ENCODE measurements at regions not wholly inside any gene's neighbourhood (a gene's known extent, or its start where the extent isn't known, plus 50 kb on each side); places are given as distances from the start of the nearest gene placed in this dataset.

DNA sequence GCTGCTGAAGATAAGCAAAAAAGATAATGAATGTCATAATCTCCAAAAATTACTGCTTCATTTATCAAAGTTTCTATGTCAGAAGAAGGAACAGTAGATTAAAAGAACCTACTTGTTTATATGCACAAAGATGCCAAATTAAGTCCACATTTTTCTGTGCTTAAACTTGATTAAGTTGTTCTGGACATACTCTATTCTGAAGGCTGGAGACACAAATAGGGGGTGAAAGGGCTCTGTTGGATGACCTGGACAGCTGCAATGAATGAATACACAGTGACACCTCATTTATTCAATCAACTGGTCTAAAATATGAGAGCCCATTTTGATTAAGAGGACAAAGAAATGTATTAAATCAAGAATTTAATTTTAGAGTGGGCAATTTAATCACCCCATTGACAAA, 276.3 kb upstream of the PCDH9 start:
- Histone ChIP-seq H3K27me3 (replicated peaks in 1 of 4; ENCODE audit: control insufficient read depth in 3 of 4, extremely low read depth in 1 of 4, insufficient read depth in 3 of 4, low read length in 3 of 4) (no peaks in the 10 kb centered on the region), H3K14ac (ENCODE audit: insufficient read length) (no peak overlapping the region), H2BK12ac (ENCODE audit: low read depth, low read length) (no peak overlapping the region), H3K79me1 (ENCODE audit: low read depth, low read length) (no peaks in the 10 kb centered on the region), H4K20me1 (replicated peaks in 1 of 2; ENCODE audit: control insufficient read depth in 1 of 2, insufficient read depth in 2 of 2, low read length in 2 of 2) (no peaks in the 10 kb centered on the region), H3K23me2 (ENCODE audit: low read depth, low read length) (no peaks in the 10 kb centered on the region), H3K27ac (ENCODE audit: low read depth, low read length) (no peak overlapping the region), H2BK120ac (replicated peaks; ENCODE audit: low read depth, low read length) (no peak overlapping the region), H3K9ac (replicated peaks in 1 of 4; ENCODE audit: extremely low read depth in 1 of 4, low read depth in 3 of 4, low read length in 3 of 4) (no peak overlapping the region), H3K56ac (replicated peaks; ENCODE audit: insufficient read length, low read depth, low read length) (no peak overlapping the region), H4K8ac (ENCODE audit: extremely low read depth, insufficient read depth, low read length) (no peak overlapping the region), H3K18ac (ENCODE audit: extremely low read depth, low read length) (no peak overlapping the region), H3K23ac (ENCODE audit: insufficient read length) (no peak overlapping the region), H3K9me3 (ENCODE audit: insufficient read depth in 2 of 2, low read depth in 1 of 2, low read length in 1 of 2) (no peaks in the 10 kb centered on the region), H2AK5ac (ENCODE audit: low read depth, low read length) (no peak overlapping the region), H3K36me3 (ENCODE audit: control insufficient read depth in 2 of 4, insufficient read depth in 4 of 4, low read length in 3 of 4) (no peaks in the 10 kb centered on the region), H2BK20ac (ENCODE audit: low read length) (no peak overlapping the region), H4K5ac (ENCODE audit: insufficient read length, low read depth, low read length) (no peak overlapping the region), H3K4me1 (replicated peaks in 1 of 4; ENCODE audit: control insufficient read depth in 3 of 4, insufficient read depth in 4 of 4, low read length in 3 of 4) (0 out of 7 replicates have a peak, but pooled peaks cover 0 to 3% (median 0%) of the 10 kb centered on the region in 4 experiments), H3K4me2 (ENCODE audit: insufficient read depth in 1 of 2, low read depth in 2 of 2, low read length in 2 of 2) (no peak overlapping the region), H4K91ac (replicated peaks; ENCODE audit: insufficient read length, low read length) (no peak overlapping the region), H3K4me3 (ENCODE audit: extremely low read depth in 1 of 4, insufficient read depth in 2 of 4, low read depth in 3 of 4, low read length in 4 of 4) (no peak overlapping the region), H2BK5ac (ENCODE audit: low read depth, low read length) (no peak overlapping the region), H2AFZ (ENCODE audit: low read length) (no peak overlapping the region), H3K79me2 (ENCODE audit: control insufficient read depth in 1 of 2, insufficient read depth in 2 of 2, low read length in 2 of 2) (no peaks in the 10 kb centered on the region), H3K4ac (replicated peaks; ENCODE audit: insufficient read length, low read depth, low read length) (no peak overlapping the region), H2BK15ac (ENCODE audit: low read length) (no peak overlapping the region)
- POLR2A ChIA-PET (ENCODE audit: partially characterized antibody) = no interaction called here
- CTCF ChIA-PET (ENCODE audit: partially characterized antibody) = no interaction called here
- DNase-seq (ENCODE audit: low read depth in 1 of 2, low spot score in 2 of 2) = no peak
- no peak for FAIRE-seq
- no peak for TF ChIP-seq TAF7 (optimal IDR thresholded peaks at IDR 0.05; ENCODE audit: borderline replicate concordance, low read depth, low read length)
- TF ChIP-seq, protein P1, sequence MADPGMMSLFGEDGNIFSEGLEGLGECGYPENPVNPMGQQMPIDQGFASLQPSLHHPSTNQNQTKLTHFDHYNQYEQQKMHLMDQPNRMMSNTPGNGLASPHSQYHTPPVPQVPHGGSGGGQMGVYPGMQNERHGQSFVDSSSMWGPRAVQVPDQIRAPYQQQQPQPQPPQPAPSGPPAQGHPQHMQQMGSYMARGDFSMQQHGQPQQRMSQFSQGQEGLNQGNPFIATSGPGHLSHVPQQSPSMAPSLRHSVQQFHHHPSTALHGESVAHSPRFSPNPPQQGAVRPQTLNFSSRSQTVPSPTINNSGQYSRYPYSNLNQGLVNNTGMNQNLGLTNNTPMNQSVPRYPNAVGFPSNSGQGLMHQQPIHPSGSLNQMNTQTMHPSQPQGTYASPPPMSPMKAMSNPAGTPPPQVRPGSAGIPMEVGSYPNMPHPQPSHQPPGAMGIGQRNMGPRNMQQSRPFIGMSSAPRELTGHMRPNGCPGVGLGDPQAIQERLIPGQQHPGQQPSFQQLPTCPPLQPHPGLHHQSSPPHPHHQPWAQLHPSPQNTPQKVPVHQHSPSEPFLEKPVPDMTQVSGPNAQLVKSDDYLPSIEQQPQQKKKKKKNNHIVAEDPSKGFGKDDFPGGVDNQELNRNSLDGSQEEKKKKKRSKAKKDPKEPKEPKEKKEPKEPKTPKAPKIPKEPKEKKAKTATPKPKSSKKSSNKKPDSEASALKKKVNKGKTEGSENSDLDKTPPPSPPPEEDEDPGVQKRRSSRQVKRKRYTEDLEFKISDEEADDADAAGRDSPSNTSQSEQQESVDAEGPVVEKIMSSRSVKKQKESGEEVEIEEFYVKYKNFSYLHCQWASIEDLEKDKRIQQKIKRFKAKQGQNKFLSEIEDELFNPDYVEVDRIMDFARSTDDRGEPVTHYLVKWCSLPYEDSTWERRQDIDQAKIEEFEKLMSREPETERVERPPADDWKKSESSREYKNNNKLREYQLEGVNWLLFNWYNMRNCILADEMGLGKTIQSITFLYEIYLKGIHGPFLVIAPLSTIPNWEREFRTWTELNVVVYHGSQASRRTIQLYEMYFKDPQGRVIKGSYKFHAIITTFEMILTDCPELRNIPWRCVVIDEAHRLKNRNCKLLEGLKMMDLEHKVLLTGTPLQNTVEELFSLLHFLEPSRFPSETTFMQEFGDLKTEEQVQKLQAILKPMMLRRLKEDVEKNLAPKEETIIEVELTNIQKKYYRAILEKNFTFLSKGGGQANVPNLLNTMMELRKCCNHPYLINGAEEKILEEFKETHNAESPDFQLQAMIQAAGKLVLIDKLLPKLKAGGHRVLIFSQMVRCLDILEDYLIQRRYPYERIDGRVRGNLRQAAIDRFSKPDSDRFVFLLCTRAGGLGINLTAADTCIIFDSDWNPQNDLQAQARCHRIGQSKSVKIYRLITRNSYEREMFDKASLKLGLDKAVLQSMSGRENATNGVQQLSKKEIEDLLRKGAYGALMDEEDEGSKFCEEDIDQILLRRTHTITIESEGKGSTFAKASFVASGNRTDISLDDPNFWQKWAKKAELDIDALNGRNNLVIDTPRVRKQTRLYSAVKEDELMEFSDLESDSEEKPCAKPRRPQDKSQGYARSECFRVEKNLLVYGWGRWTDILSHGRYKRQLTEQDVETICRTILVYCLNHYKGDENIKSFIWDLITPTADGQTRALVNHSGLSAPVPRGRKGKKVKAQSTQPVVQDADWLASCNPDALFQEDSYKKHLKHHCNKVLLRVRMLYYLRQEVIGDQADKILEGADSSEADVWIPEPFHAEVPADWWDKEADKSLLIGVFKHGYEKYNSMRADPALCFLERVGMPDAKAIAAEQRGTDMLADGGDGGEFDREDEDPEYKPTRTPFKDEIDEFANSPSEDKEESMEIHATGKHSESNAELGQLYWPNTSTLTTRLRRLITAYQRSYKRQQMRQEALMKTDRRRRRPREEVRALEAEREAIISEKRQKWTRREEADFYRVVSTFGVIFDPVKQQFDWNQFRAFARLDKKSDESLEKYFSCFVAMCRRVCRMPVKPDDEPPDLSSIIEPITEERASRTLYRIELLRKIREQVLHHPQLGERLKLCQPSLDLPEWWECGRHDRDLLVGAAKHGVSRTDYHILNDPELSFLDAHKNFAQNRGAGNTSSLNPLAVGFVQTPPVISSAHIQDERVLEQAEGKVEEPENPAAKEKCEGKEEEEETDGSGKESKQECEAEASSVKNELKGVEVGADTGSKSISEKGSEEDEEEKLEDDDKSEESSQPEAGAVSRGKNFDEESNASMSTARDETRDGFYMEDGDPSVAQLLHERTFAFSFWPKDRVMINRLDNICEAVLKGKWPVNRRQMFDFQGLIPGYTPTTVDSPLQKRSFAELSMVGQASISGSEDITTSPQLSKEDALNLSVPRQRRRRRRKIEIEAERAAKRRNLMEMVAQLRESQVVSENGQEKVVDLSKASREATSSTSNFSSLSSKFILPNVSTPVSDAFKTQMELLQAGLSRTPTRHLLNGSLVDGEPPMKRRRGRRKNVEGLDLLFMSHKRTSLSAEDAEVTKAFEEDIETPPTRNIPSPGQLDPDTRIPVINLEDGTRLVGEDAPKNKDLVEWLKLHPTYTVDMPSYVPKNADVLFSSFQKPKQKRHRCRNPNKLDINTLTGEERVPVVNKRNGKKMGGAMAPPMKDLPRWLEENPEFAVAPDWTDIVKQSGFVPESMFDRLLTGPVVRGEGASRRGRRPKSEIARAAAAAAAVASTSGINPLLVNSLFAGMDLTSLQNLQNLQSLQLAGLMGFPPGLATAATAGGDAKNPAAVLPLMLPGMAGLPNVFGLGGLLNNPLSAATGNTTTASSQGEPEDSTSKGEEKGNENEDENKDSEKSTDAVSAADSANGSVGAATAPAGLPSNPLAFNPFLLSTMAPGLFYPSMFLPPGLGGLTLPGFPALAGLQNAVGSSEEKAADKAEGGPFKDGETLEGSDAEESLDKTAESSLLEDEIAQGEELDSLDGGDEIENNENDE (IDR thresholded peaks at IDR 0.05; ENCODE audit: insufficient replicate concordance, low read length) = no peak

All from H1 (cell line).